ENCODE measurements at regions not wholly inside any gene's neighbourhood (a gene's known extent, or its start where the extent isn't known, plus 50 kb on each side); places are given as distances from the start of the nearest gene placed in this dataset.

GRCh38 chr14:100659345-100660001 lies 67.2 kb upstream of the DLK1 start:
- H3K4me3 ChIP-seq (replicated peaks; ENCODE audit: insufficient read depth, low read length): no peak overlapping the region
- TF ChIP-seq GABPA (IDR thresholded peaks at IDR 0.05; ENCODE audit: low read depth): no peak
- TF ChIP-seq CTCF (IDR thresholded peaks at IDR 0.05; ENCODE audit: insufficient read depth, low read length): no peak
- TF ChIP-seq, protein P1, sequence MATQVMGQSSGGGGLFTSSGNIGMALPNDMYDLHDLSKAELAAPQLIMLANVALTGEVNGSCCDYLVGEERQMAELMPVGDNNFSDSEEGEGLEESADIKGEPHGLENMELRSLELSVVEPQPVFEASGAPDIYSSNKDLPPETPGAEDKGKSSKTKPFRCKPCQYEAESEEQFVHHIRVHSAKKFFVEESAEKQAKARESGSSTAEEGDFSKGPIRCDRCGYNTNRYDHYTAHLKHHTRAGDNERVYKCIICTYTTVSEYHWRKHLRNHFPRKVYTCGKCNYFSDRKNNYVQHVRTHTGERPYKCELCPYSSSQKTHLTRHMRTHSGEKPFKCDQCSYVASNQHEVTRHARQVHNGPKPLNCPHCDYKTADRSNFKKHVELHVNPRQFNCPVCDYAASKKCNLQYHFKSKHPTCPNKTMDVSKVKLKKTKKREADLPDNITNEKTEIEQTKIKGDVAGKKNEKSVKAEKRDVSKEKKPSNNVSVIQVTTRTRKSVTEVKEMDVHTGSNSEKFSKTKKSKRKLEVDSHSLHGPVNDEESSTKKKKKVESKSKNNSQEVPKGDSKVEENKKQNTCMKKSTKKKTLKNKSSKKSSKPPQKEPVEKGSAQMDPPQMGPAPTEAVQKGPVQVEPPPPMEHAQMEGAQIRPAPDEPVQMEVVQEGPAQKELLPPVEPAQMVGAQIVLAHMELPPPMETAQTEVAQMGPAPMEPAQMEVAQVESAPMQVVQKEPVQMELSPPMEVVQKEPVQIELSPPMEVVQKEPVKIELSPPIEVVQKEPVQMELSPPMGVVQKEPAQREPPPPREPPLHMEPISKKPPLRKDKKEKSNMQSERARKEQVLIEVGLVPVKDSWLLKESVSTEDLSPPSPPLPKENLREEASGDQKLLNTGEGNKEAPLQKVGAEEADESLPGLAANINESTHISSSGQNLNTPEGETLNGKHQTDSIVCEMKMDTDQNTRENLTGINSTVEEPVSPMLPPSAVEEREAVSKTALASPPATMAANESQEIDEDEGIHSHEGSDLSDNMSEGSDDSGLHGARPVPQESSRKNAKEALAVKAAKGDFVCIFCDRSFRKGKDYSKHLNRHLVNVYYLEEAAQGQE (IDR thresholded peaks at IDR 0.05; ENCODE audit: insufficient replicate concordance, low read depth): no peak
- H3K27me3 ChIP-seq (ENCODE audit: insufficient read depth, poor library complexity, severe bottlenecking): peaks cover 4% of the 10 kb centered on the region
- no peak for DNase-seq (ENCODE audit: low read depth in 1 of 2, low spot score in 1 of 2)
- H3K27ac ChIP-seq (replicated peaks): no peak overlapping the region

GRCh38 chr14:100660498-100660881 lies 66.2 kb upstream of the DLK1 start:
- Histone ChIP-seq H3K27ac (replicated peaks) (no peak overlapping the region), H3K27me3 (ENCODE audit: insufficient read depth, poor library complexity, severe bottlenecking) (no peaks in the 10 kb centered on the region), H3K4me3 (replicated peaks; ENCODE audit: insufficient read depth, low read length) (no peak overlapping the region)
- no peak for TF ChIP-seq CTCF (IDR thresholded peaks at IDR 0.05; ENCODE audit: insufficient read depth, low read length)
- no peak for TF ChIP-seq SPI1 (IDR thresholded peaks at IDR 0.05; ENCODE audit: borderline replicate concordance, low read depth)
- no peak for TF ChIP-seq GABPA (IDR thresholded peaks at IDR 0.05; ENCODE audit: low read depth)
- no peak for TF ChIP-seq POLR2AphosphoS5 (IDR thresholded peaks at IDR 0.05; ENCODE audit: low read depth)
- TF ChIP-seq, protein P1 (IDR thresholded peaks at IDR 0.05; ENCODE audit: insufficient replicate concordance, low read depth): no peak
- DNase-seq (ENCODE audit: low read depth in 1 of 2, low spot score in 1 of 2): no peak

- no peaks in the 10 kb centered on the region for H3K27me3 ChIP-seq (ENCODE audit: insufficient read depth, poor library complexity, severe bottlenecking)
- H3K27ac ChIP-seq (replicated peaks): no peak overlapping the region
- DNase-seq (ENCODE audit: low read depth in 1 of 2, low spot score in 1 of 2): no peak
- TF ChIP-seq, protein P1 (IDR thresholded peaks at IDR 0.05; ENCODE audit: insufficient replicate concordance, low read depth): no peak
- TF ChIP-seq GABPA (IDR thresholded peaks at IDR 0.05; ENCODE audit: low read depth): no peak
- TF ChIP-seq SPI1 (IDR thresholded peaks at IDR 0.05; ENCODE audit: borderline replicate concordance, low read depth): no peak
- TF ChIP-seq POLR2AphosphoS5 (IDR thresholded peaks at IDR 0.05; ENCODE audit: low read depth): no peak
- no peak for TF ChIP-seq CTCF (IDR thresholded peaks at IDR 0.05; ENCODE audit: insufficient read depth, low read length)
- H3K4me3 ChIP-seq (replicated peaks; ENCODE audit: insufficient read depth, low read length): no peak overlapping the region
Measured at GRCh38 chr14:100660882-100661635, 65.6 kb upstream of the DLK1 start.
